ENCODE measurements at regions not wholly inside any gene's neighbourhood (a gene's known extent, or its start where the extent isn't known, plus 50 kb on each side); places are given as distances from the start of the nearest gene placed in this dataset.

- Histone ChIP-seq H3K27me3 (ENCODE audit: insufficient read depth) (peaks cover 7% of the 10 kb centered on the region; the same call in 1 of the 2 replicates), H3K9ac (no peak overlapping the region), H3K36me3 (replicated peaks in 1 of 2; ENCODE audit: control insufficient read depth in 1 of 2, insufficient read depth in 2 of 2, low read length in 1 of 2) (no peaks in the 10 kb centered on the region), H3K4me2 (no peak overlapping the region), H3K27ac (ENCODE audit: low read depth in 2 of 2, low read length in 1 of 2) (no peak overlapping the region), H3K9me3 (no peaks in the 10 kb centered on the region), H3K79me2 (ENCODE audit: insufficient read depth) (no peaks in the 10 kb centered on the region), H3F3A (replicated peaks; ENCODE audit: insufficient read depth) (no peaks in the 10 kb centered on the region), H2AFZ (ENCODE audit: low read depth) (no peak overlapping the region), H4K20me1 (ENCODE audit: insufficient read depth) (no peaks in the 10 kb centered on the region), H3K4me3 (ENCODE audit: low read depth in 2 of 2, low read length in 1 of 2) (no peak overlapping the region), H3K9me2 (no peaks in the 10 kb centered on the region), H3K4me1 (ENCODE audit: control insufficient read depth in 1 of 2, insufficient read depth in 2 of 2, low read depth in 1 of 2, low read length in 1 of 2) (no peaks in the 10 kb centered on the region; a peak in 1 of 4 replicates)
- POLR2A ChIA-PET = no interaction called here
- no peak for TF ChIP-seq ELF1 (IDR thresholded peaks at IDR 0.05)
- TF ChIP-seq MEF2A (IDR thresholded peaks at IDR 0.05; ENCODE audit: borderline replicate concordance, low read depth) = no peak
- TF ChIP-seq JUND (IDR thresholded peaks at IDR 0.05) = no peak
- TF ChIP-seq RFX5 (IDR thresholded peaks at IDR 0.05; ENCODE audit: low read length) = no peak
- TF ChIP-seq GABPA (IDR thresholded peaks at IDR 0.05; ENCODE audit: low read depth) = no peak
- no peak for TF ChIP-seq NFIC (IDR thresholded peaks at IDR 0.05; ENCODE audit: borderline replicate concordance)
- TF ChIP-seq EP300 (IDR thresholded peaks at IDR 0.05; ENCODE audit: borderline replicate concordance in 1 of 2, low read depth in 1 of 2, low read length in 1 of 2) = no peak
- no peak for TF ChIP-seq MAX (IDR thresholded peaks at IDR 0.05; ENCODE audit: low read depth)
- TF ChIP-seq RCOR1 (IDR thresholded peaks at IDR 0.05; ENCODE audit: low read length) = no peak
- no peak for TF ChIP-seq FOXM1 (IDR thresholded peaks at IDR 0.05; ENCODE audit: low read depth)
- no peak for TF ChIP-seq CTCF (IDR thresholded peaks at IDR 0.05)
- no peak for TF ChIP-seq ZBTB33 (IDR thresholded peaks at IDR 0.05; ENCODE audit: borderline replicate concordance, low read depth)
- TF ChIP-seq PBX3 (IDR thresholded peaks at IDR 0.05) = no peak
- TF ChIP-seq POLR2AphosphoS5 (IDR thresholded peaks at IDR 0.05; ENCODE audit: low read depth, low read length) = no peak
- TF ChIP-seq FOXJ3 (CRISPR knock-in tag; IDR thresholded peaks at IDR 0.05) = no peak
- no peak for TF ChIP-seq REST (IDR thresholded peaks at IDR 0.05; ENCODE audit: low read depth, low read length)
- no peak for TF ChIP-seq EZH2phosphoT487 (IDR thresholded peaks at IDR 0.05; ENCODE audit: borderline replicate concordance, low read depth)
- 50% methylated on average over 1 of the region's 1 CpG for WGBS (ENCODE audit: low lambda C conversion rate)
- CTCF ChIA-PET = interaction anchor here (1.0 to 2.9 kb wide), 4 partner anchors 9 to 19 kb away, joined by 3 to 9 read pairs (median 4); no protein-coding TSS in a partner anchor
- DNase-seq = no peak
Observed at GRCh38 chr15:69743091-69743490, 290.5 kb downstream of the RPLP1 start.

All from SK-N-SH (cell line).